NCI-H2107 (cell line): ENCODE measurements at regions not wholly inside any gene's neighbourhood (a gene's known extent, or its start where the extent isn't known, plus 50 kb on each side); places are given as distances from the start of the nearest gene placed in this dataset.
A peak's percentile ranks its signal among the peaks of the same experiment; 100 is the strongest.
"Not testable (repeated sequence)": the region's sequence is repeated elsewhere in the genome, so short reads cannot be mapped to it uniquely, and the experiment has no call there.

Experiments used
- DNase-seq: peaks from one replicate; lab custom pipeline; 2025; lab: John Stamatoyannopoulos, UW

- no peak for DNase-seq
Observed at GRCh38 chr9:124084087-124084486, 72.5 kb downstream of the LHX2 start.

GRCh38 chr9:124087226-124087625 is 75.7 kb downstream of the LHX2 start:
- DNase-seq: no peak

GRCh38 chr9:124088476-124088837 is 76.9 kb downstream of the LHX2 start:
- no peak for DNase-seq

DNA sequence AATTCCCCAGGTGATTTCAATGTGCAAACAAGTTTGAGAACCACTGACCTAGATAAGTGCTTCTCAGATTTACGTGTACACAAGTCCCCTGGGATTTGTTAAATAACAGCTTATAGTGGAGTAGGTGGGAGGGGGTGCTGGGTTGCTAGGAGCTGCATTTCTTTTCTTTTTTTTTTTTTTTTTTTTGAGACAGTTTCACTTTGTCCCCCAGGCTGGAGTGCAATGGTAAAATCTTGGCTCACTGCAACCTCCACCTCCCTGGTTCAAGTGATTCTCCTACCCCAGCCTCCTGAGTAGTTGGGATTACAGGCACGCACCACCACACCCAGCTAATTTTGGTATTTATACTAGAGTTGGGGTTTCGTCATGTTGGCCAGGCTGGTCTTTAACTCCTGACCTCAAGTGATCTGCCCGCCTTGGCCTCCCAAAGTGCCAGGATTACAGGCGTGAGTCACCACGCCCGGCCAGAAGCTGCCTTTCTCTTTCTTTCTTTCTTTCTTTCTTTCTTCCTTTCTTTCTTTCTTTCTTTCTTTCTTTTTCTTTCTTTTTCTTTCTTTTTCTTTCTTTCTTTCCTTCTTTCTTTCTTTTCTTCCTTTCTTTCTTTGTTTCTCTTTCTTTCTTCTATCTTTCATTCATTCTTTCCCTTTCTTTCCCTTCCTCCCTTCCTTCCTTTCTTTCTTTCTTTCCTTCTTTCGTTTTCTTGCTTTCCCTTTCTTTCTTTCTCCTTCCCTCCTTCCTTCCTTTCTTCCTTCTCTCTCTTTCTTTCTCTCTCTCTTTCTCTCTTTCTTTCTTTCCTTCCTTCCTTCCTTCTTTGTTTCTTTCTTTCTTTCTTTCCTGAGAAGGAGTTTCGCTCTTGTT is 78.3 kb downstream of the LHX2 start:
- peak; percentile 56 for DNase-seq

GRCh38 chr9:124098141-124098905 is 86.8 kb downstream of the LHX2 start:
- no peak for DNase-seq

DNA sequence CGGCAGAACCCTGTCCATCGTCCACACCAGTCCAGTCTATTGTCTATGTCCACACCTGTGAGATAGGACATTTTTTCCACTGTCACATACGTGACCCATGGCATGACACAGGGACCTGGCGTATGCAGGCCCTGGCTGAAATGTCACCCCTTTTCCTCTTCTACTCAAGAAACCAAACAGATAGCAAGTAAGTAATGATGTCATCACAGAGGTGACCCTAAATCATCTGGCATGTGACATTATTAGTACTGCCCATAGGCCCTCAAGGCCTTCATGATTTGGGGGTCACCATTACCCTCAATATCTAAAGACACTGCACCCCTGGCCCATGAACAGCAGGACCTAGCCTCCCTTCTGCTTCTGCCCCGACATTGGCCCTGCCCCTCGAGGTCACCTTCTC is 88.3 kb downstream of the LHX2 start:
- no peak for DNase-seq

DNA sequence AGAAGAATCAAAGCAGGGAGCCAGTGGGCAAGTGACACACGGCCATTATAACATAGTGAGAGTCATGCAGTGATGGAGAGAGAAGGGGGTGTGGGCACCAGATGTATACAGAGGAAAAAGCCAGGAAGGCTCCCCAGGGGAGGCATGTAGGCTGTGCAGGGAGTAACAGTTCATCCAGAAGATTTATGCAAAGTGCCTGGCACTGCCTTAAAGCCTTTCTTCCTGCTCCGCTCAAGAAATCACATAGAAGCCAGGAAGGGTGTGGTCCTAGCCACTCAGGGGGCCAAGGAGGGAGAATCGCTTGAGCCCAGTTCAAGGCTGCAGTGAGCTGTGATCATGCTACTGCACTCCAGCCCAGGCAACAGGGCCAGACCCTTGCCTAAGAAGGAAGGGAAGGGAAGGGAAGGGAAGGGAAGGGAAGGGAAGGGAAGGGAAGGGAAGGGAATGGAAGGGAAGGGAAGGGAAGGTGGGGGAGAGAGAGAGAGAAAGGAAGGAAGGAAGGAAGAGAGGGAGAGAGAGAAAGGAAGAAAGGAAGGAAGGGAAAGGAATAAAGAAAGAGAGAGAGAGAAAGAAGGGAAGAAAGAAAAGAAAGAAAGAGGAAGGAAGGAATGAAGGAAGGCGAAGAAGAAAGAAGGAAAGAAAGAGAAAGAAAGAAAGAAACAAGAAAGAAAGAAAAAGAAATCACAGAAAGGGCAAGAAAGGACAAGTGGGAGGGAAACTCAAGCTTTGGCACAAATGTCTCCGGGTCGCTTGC is 89.8 kb downstream of the LHX2 start:
- no peak for DNase-seq

- DNase-seq: no peak
Observed at GRCh38 chr9:124101969-124102345, 90.4 kb downstream of the LHX2 start.

DNA sequence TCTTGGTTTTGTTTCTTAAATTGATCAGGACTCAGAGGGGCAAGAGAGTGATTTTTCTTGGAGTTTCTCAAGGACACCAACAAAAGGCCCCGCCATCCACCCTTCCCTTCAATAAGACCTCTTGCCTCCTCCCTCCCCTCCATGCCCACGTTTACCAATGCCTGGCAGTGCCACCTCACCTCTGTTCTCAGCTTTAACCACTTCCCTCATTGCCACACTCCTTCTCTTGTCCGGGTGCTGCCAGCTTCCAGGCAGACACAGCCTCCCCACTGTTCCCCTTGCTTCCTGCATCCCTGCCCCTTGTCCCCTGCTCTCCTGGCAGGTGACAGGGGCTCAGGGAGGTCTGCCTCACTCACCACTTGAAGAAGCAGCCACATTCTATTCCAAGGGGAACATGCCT is 90.8 kb downstream of the LHX2 start:
- no peak for DNase-seq

DNA sequence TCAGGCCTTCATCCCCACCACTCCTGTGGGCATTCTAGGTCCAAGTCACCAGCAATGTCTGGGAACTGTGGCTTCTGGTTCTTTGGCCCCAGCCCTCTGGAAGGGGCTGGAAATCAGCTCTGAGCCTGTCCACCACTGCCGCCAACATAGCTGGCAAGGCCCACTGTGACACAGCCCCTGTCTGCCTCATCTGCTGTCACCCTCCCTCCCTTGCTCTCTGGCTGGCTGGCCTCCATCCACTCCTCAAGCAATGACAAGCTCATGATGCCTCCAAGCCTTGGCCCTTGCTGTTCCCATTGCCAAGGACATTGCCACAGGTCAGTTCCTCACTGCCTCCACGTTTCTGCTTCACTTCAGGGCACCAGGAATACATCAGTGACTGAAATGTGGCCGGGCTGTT is 93.7 kb downstream of the LHX2 start:
- DNase-seq: no peak

- peak; percentile 50 for DNase-seq
Observed at GRCh38 chr9:124108216-124108615, 96.6 kb downstream of the LHX2 start.

GRCh38 chr9:124110307-124110915 is 98.8 kb downstream of the LHX2 start:
- no peak for DNase-seq

- no peak for DNase-seq
Observed at GRCh38 chr9:124116683-124117363, 105.3 kb downstream of the LHX2 start.

- no peak for DNase-seq
Observed at GRCh38 chr9:124118894-124119293, 107.3 kb downstream of the LHX2 start.

DNA sequence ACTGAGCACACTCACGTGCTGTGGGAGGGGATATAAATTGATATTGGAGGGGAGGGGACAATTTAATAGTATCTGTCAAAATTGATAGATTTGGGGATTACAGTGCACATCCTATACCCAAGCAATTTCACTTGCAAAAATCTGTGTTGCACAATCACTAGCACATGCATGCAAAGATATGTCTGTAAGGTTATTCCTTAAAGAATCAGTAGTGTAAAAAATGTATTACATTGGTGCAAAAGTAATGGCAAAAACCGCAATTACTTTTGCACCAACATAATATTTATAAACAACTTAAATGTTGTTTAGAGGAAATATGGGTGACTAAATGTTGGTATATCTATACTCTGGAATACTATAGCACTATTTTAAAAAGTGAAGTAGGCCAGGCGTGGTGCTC is 108.7 kb downstream of the LHX2 start:
- no peak for DNase-seq

- no peak for DNase-seq
Observed at GRCh38 chr9:124121725-124122124, 110.2 kb downstream of the LHX2 start.

DNA sequence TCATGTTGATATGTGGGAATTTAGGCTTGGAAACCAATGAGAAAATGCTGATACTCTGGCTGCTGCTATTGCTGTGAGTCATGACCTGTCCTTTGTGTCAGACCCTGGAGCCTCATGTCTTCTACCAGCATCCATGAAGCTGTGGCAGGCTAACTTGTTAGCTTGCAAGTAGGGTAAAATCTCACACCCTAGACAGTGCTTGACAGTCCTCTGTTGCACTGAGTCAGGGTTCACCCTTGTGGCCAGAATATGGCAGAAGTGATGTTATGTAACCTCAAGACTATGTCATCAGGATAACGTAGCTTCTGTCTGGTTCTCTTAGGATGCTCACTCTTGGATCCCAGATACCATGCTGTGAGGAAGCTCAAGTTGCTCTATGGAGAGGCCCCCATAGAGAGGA is 110.8 kb downstream of the LHX2 start:
- no peak for DNase-seq

DNA sequence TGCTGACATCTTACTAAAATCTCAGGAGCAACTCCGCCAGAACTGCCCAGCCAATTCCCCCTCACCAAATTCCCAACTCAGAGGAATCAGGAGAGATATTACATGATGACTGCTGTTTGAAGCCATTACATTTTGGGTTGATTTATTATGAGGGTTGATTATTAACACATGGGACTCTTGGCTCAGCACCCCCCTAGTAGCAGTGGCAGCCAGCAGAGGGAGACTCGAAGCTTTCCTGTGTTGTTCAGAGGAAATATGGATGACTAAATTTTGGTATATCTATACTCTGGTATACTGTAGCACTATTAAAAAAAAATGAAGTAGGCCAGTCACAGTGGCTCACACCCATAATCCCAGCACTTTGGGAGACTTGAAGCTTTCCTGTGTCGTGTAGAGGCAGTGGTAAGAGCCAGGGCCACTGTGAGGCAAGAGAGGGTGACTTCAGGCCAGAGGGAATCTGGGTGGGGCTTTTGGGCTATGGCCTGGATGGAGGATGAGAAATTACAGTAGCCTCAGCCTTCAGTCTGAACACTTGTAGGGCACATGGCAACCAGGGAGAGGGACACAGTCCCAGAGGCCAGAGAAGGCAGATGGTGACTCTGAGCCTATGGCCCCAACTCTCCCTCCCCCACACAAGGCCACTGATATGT is 111.4 kb downstream of the LHX2 start:
- no peak for DNase-seq

DNA sequence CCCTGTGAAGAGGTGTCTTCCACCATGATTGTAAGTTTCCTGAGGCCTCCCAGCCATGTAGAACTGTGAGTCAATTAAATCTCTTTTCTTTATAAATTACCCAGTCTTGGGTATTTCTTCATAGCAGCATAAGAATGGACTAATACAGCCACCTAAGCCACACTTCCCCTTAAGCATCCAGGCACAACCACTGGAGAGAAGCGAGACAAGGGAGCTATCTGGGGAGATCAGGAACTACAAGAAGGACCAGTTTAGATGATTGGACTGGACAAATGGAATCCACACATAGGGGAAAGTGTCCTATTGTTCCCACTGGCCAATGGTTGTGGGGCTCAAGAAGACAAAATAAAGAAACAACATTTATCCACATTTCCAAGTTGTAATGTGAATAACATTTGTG is 112.1 kb downstream of the LHX2 start:
- DNase-seq: not testable (repeated sequence)

DNA sequence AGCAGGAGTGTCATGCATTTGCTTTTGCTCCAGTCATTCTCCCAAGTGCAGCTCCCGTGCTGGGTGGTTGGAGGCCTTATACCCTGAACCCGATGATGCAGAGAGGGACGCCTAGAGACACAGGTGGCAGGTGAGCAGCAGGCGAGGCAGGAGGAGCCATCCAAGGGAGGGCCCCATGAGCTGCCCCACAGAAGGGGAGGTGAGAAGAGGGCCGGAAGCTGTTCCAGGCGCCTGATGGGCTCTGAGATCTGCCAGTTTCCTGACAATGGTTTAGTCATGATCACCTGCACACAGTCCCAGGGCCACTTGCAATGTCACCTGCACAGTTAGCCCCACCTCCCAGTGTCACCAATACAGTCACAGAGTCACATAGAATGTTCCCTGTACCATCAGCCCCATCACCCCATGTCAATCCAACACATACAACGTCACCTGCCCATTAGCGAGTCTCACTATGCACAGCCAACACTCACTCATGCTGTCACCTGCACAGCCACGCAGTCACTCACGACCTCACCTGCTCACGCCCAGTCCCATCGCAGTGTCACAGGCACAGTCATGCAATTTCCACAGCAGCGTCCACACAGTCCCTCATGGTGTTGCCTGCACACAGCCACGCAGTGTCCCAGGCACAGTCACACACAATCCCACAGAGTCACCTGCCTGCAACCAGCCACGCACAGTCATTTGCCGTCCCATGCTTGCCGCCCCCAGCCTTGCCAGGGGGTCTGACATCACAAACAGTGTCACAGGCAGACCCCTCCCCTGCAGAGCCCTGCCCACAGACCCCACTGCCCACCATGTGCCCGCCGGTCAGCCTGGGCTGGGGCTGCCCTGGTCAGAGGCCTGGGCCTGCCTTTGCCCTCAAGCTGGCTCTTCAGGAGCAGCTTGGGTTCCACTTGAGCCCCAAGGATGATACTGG is 113.4 kb downstream of the LHX2 start:
- peak; percentile 34 for DNase-seq
